Parathyroid adenoma (tissue), 2 donors: ENCODE measurements at regions not wholly inside any gene's neighbourhood (a gene's known extent, or its start where the extent isn't known, plus 50 kb on each side); places are given as distances from the start of the nearest gene placed in this dataset.

Experiments
- H2AFZ ChIP-seq: fragments of 300-600 bp; sonication (generic); one replicate; pipeline ENCODE4 v1.7.0; 2017; ENCODE audit warnings: antibody characterized with exemption, mild to moderate bottlenecking
- H3K27ac ChIP-seq: fragments of 300-600 bp; sonication (generic); one replicate; pipeline ENCODE4 v1.7.0; 2017
- H3K27me3 ChIP-seq: fragments of 300-600 bp; sonication (generic); one replicate; pipeline ENCODE4 v1.7.0; 2017; ENCODE audit warnings: low read length; ENCODE audit not compliant: control insufficient read depth, insufficient read depth
- H3K36me3 ChIP-seq: fragments of 300-600 bp; sonication (generic); one replicate; pipeline ENCODE4 v1.7.0; 2017; ENCODE audit warnings: low read length; ENCODE audit not compliant: control insufficient read depth, insufficient read depth
- H3K4me1 ChIP-seq: fragments of 300-600 bp; sonication (generic); one replicate; pipeline ENCODE4 v1.7.0; 2017; ENCODE audit warnings: control low read depth
- H3K4me2 ChIP-seq: fragments of 300-600 bp; sonication (generic); one replicate; pipeline ENCODE4 v1.7.0; 2017; ENCODE audit warnings: low read length
- H3K4me3 ChIP-seq: fragments of 300-600 bp; sonication (generic); one replicate; pipeline ENCODE4 v1.7.0; 2017; ENCODE audit warnings: low read depth, low read length
- H3K79me2 ChIP-seq: fragments of 300-600 bp; sonication (generic); one replicate; pipeline ENCODE4 v1.7.0; 2017; ENCODE audit warnings: control low read depth
- H3K9ac ChIP-seq: fragments of 300-600 bp; sonication (generic); one replicate; pipeline ENCODE4 v1.7.0; 2017; ENCODE audit warnings: mild to moderate bottlenecking
- H3K9me3 ChIP-seq: fragments of 300-600 bp; sonication (generic); one replicate; pipeline ENCODE4 v1.7.0; 2017; ENCODE audit warnings: low read length; ENCODE audit not compliant: control insufficient read depth
- TF ChIP-seq, protein P1 (sequence below): fragments of 300-600 bp; sonication (generic); IDR thresholded peaks from one replicate; pipeline ENCODE4 v1.7.0; 2017; ENCODE audit warnings: antibody characterized with exemption, mild to moderate bottlenecking
- donor health status: primary hyperparathyroidism.

DNA sequence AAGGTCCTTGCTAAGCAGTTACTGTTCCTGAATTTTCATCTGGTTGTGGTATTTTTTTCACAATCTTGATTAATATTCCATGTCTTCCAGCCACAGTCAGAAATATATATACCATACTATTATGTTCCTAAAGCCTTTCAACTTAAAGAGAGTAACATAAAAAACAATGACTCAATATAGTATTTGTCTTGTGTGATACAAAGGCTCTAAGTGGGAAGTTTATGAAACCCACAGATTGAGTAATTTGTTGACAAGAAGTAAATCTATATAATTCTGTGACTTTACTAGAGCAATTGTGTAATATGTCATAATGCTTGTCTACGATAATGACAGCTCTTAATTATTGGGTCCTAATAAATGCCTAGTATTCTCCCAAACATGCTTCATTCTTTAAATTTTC lies 509.4 kb downstream of the ISL1 start:
- no peak overlapping the region for H2AFZ ChIP-seq
- no peak overlapping the region for H3K4me3 ChIP-seq
- TF ChIP-seq, protein P1, sequence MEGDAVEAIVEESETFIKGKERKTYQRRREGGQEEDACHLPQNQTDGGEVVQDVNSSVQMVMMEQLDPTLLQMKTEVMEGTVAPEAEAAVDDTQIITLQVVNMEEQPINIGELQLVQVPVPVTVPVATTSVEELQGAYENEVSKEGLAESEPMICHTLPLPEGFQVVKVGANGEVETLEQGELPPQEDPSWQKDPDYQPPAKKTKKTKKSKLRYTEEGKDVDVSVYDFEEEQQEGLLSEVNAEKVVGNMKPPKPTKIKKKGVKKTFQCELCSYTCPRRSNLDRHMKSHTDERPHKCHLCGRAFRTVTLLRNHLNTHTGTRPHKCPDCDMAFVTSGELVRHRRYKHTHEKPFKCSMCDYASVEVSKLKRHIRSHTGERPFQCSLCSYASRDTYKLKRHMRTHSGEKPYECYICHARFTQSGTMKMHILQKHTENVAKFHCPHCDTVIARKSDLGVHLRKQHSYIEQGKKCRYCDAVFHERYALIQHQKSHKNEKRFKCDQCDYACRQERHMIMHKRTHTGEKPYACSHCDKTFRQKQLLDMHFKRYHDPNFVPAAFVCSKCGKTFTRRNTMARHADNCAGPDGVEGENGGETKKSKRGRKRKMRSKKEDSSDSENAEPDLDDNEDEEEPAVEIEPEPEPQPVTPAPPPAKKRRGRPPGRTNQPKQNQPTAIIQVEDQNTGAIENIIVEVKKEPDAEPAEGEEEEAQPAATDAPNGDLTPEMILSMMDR: no peak
- H3K9ac ChIP-seq: no peak overlapping the region
- H3K4me1 ChIP-seq: no peaks in the 10 kb centered on the region
- no peak overlapping the region for H3K27ac ChIP-seq
- no peaks in the 10 kb centered on the region for H3K36me3 ChIP-seq
- H3K79me2 ChIP-seq: no peaks in the 10 kb centered on the region
- H3K9me3 ChIP-seq: no peaks in the 10 kb centered on the region
- no peaks in the 10 kb centered on the region for H3K27me3 ChIP-seq
- H3K4me2 ChIP-seq: no peak overlapping the region

- no peaks in the 10 kb centered on the region for H3K9me3 ChIP-seq
- no peaks in the 10 kb centered on the region for H3K4me1 ChIP-seq
- H2AFZ ChIP-seq: no peak overlapping the region
- no peak overlapping the region for H3K4me2 ChIP-seq
- TF ChIP-seq, protein P1: no peak
- no peak overlapping the region for H3K4me3 ChIP-seq
- no peaks in the 10 kb centered on the region for H3K36me3 ChIP-seq
- no peak overlapping the region for H3K27ac ChIP-seq
- no peaks in the 10 kb centered on the region for H3K27me3 ChIP-seq
- no peak overlapping the region for H3K9ac ChIP-seq
- no peaks in the 10 kb centered on the region for H3K79me2 ChIP-seq
These were observed 512.6 kb downstream of the ISL1 start for GRCh38 chr5:51895834-51896233.

GRCh38 chr5:51902512-51902911 lies 519.3 kb downstream of the ISL1 start:
- no peaks in the 10 kb centered on the region for H3K27me3 ChIP-seq
- no peaks in the 10 kb centered on the region for H3K4me1 ChIP-seq
- no peak overlapping the region for H3K4me3 ChIP-seq
- TF ChIP-seq, protein P1: no peak
- no peaks in the 10 kb centered on the region for H3K36me3 ChIP-seq
- no peaks in the 10 kb centered on the region for H3K79me2 ChIP-seq
- no peaks in the 10 kb centered on the region for H3K9me3 ChIP-seq
- no peak overlapping the region for H3K9ac ChIP-seq
- no peak overlapping the region for H3K4me2 ChIP-seq
- H2AFZ ChIP-seq: no peak overlapping the region
- no peak overlapping the region for H3K27ac ChIP-seq

DNA sequence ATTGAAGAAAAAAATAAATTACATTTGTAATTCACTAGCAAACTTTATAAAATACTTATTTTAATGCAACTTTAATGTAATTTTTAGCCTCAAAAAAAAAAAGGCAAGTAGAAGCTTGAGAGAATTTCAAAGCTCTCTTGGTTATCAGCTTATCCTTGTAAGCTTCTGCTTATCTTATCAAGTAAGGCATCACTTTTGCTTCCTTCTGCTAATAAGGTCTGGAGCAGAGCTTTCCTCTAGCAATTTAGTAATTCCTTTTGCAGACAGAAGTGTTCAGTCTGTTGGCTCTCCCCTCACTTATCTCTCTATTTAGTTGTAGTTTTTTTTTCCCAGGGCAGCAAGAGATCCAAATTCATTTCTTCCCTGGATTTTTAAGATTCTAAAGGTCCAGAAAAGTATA lies 525.0 kb downstream of the ISL1 start:
- H3K4me3 ChIP-seq: no peak overlapping the region
- H2AFZ ChIP-seq: no peak overlapping the region
- no peaks in the 10 kb centered on the region for H3K79me2 ChIP-seq
- no peak overlapping the region for H3K27ac ChIP-seq
- no peaks in the 10 kb centered on the region for H3K9me3 ChIP-seq
- H3K9ac ChIP-seq: no peak overlapping the region
- no peaks in the 10 kb centered on the region for H3K36me3 ChIP-seq
- no peaks in the 10 kb centered on the region for H3K27me3 ChIP-seq
- H3K4me2 ChIP-seq: no peak overlapping the region
- TF ChIP-seq, protein P1: no peak
- H3K4me1 ChIP-seq: no peaks in the 10 kb centered on the region

GRCh38 chr5:51944500-51945125 lies 561.4 kb downstream of the ISL1 start:
- Histone ChIP-seq H3K4me2 (no peak overlapping the region), H3K4me1 (no peaks in the 10 kb centered on the region), H3K4me3 (no peak overlapping the region), H2AFZ (no peak overlapping the region), H3K9ac (no peak overlapping the region), H3K9me3 (no peaks in the 10 kb centered on the region), H3K79me2 (no peaks in the 10 kb centered on the region), H3K36me3 (no peaks in the 10 kb centered on the region), H3K27ac (no peak overlapping the region), H3K27me3 (no peaks in the 10 kb centered on the region)
- TF ChIP-seq, protein P1: no peak
